H1 (cell line): ENCODE measurements at regions not wholly inside any gene's neighbourhood (a gene's known extent, or its start where the extent isn't known, plus 50 kb on each side); places are given as distances from the start of the nearest gene placed in this dataset.

ENCODE experiments used
- CHD7 ChIP-seq: fragments of 300-600 bp; sonication (generic); IDR thresholded peaks from 2 replicates; pipeline ENCODE4 v1.7.1; 2012; ENCODE audit warnings: low read length, moderate library complexity, mild to moderate bottlenecking, inconsistent platforms; ENCODE audit not compliant: insufficient replicate concordance
- CREB1 ChIP-seq: IDR thresholded peaks from 2 replicates; pipeline ENCODE4 v1.6.1; 2012; ENCODE audit warnings: inconsistent platforms
- CTBP2 ChIP-seq: IDR thresholded peaks from 2 replicates; pipeline ENCODE4 v1.7.0; 2011; ENCODE audit warnings: borderline replicate concordance, mild to moderate bottlenecking, moderate library complexity, mixed read lengths, low read length; ENCODE audit not compliant: insufficient read depth, insufficient read length
- GABPA ChIP-seq: IDR thresholded peaks from 2 replicates; pipeline ENCODE4 v1.6.1; 2011; ENCODE audit warnings: mild to moderate bottlenecking, low read length, moderate library complexity, borderline replicate concordance; ENCODE audit not compliant: insufficient read depth
- JUN ChIP-seq: IDR thresholded peaks from 2 replicates; pipeline ENCODE4 v1.6.1; 2011; ENCODE audit warnings: low read depth, mild to moderate bottlenecking, improper control_type of control experiment, low read length
- JUND ChIP-seq: IDR thresholded peaks from 2 replicates; pipeline ENCODE4 v1.6.1; 2011; ENCODE audit warnings: mild to moderate bottlenecking, improper control_type of control experiment, low read length
- POLR2AphosphoS5 ChIP-seq: IDR thresholded peaks from 2 replicates; pipeline ENCODE4 v1.6.1; 2011; ENCODE audit warnings: low read depth, low read length
- RXRA ChIP-seq: IDR thresholded peaks from 2 replicates; pipeline ENCODE4 v1.6.1; 2011; ENCODE audit warnings: low read depth, mild to moderate bottlenecking, low read length, moderate library complexity; ENCODE audit not compliant: insufficient read depth
- SAP30 ChIP-seq: fragments of 300-600 bp; sonication (generic); IDR thresholded peaks from 2 replicates; pipeline ENCODE4 v1.7.1; 2012; ENCODE audit warnings: low read length, moderate library complexity, mild to moderate bottlenecking, inconsistent platforms; ENCODE audit not compliant: insufficient read depth, insufficient replicate concordance
- TAF7 ChIP-seq: optimal IDR thresholded peaks from 2 replicates; pipeline ENCODE3; 2011; ENCODE audit warnings: low read depth, mild to moderate bottlenecking, inconsistent platforms, low read length, moderate library complexity, borderline replicate concordance

DNA sequence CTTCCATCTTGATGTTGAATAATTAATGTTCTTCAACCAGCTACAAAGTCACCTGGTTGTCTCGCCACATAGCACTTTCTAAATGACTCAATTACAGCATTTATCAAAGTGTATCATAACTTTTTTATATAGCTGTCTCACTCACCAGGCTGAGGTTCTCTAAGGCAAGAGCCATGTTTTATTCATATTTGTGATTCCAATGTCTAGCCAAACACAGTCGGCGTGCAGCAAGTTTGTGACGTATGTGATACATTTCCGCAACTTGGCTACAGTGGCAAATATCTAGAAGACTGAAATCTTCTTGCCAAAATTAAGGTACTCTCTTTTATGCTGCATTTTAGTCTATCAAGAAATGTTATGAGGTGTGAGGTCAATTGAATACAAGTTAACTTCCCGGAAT is 94.2 kb upstream of the WASF3 start (continued):
- no peak for TF ChIP-seq CHD7
- TF ChIP-seq POLR2AphosphoS5, result no peak
- no peak for TF ChIP-seq JUND
- TF ChIP-seq SAP30, result no peak
- TF ChIP-seq JUN, result no peak
- TF ChIP-seq TAF7, result no peak
- TF ChIP-seq CREB1, result no peak
- TF ChIP-seq RXRA, result no peak
- no peak for TF ChIP-seq CTBP2
- no peak for TF ChIP-seq GABPA
- TF ChIP-seq, all 59 proteins: peak for 0
